WI38 (cell line): ENCODE measurements at regions not wholly inside any gene's neighbourhood (a gene's known extent, or its start where the extent isn't known, plus 50 kb on each side); places are given as distances from the start of the nearest gene placed in this dataset.

Source experiments
- H3K4me3 ChIP-seq: 2 replicates; pipeline ENCODE4 v1.5.1; 2011; ENCODE audit warnings: low read depth, mild to moderate bottlenecking, control low read depth, low read length
- CTCF ChIP-seq: IDR thresholded peaks from 2 replicates; pipeline ENCODE4 v1.5.1; 2012; ENCODE audit warnings: low read depth, mild to moderate bottlenecking, control low read depth, low read length

- H3K4me3 ChIP-seq, result no peak overlapping the region
- TF ChIP-seq CTCF, result no peak
These were observed 313.9 kb upstream of the SALL1 start for GRCh38 chr16:51464996-51465395.

DNA sequence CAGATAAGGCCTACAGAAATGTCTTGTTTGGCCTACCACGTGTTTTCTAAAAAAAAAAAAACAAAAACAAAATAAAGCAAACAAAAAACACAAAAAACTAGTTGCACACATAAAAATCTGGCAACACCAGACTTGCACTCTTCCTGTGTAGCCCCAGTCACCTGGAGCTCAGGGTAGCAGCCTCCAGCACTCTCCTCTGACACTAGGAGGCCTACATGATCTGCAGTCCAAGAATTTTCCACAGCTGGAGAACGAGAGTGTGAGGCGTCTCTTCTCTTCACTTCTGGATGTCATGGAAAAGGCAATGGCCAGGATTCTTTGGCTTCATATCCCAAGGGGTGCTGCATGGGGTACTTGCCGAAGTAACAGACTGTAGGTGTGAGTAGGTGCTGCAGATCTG, 310.2 kb upstream of the SALL1 start:
- H3K4me3 ChIP-seq, result no peak overlapping the region
- TF ChIP-seq CTCF, result no peak

GRCh38 chr16:51458356-51459140, 307.5 kb upstream of the SALL1 start:
- no peak for TF ChIP-seq CTCF
- no peak overlapping the region for H3K4me3 ChIP-seq

DNA sequence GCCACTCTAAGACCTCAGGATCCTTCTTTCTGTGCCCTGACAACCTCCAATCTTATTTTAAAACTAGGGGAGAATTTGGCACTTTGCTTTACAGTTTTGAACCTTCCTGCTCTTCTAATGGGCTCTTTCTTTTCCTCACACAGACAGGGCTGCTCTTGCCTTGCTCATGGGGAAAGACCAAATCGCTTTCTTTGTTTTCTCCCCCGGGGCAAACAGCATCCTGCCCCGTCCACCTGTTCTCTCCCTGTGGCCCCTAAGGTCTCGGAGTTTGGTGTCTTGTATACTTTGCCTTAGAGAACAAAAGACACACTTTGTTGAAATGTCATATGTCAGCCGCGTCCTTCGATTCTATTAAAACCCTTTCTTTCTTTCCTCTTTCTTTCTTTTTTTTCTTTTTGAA, 306.7 kb upstream of the SALL1 start:
- no peak overlapping the region for H3K4me3 ChIP-seq
- no peak for TF ChIP-seq CTCF

DNA sequence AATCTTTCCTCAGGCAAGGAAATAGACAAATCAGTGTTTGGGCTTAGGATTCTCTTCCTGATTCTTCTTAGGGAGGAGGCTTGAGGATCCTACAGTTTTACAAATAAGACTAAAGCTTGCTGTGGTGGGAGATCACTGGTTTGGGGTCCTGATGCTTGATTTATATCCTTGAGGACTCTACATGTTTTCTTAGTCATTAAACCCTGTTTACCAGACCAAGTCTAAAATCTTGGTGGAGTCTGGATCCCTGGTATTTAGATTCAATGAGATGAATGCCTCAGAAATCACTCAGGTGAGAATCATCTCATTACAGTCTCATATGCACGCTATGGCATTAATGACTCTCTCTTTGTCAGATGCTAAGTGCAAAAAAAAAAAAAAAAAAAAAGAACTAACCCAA, 304.3 kb upstream of the SALL1 start:
- H3K4me3 ChIP-seq, result no peak overlapping the region
- no peak for TF ChIP-seq CTCF

DNA sequence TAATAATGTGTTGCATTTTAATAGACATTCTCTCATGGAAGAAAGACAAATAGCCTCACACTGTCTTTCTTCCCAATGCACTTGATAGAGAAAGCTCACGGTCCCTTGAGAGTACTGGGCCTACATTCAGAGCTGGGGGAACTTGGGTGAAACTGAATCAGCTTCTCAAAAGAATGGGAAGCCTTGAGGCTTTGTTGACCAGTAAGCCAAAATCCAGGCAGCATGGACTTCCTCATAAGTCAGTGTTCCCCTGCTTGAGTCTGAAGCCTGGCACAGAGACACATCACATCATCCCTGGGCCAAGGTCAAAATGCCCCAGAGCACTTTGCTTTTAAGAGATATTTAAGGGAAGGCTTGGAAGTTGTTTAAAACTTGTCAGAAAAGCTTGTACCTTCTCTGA, 302.2 kb upstream of the SALL1 start:
- H3K4me3 ChIP-seq, result no peak overlapping the region
- TF ChIP-seq CTCF, result no peak

GRCh38 chr16:51450909-51451308, 299.8 kb upstream of the SALL1 start:
- no peak overlapping the region for H3K4me3 ChIP-seq
- TF ChIP-seq CTCF, result no peak
